ENCODE measurements at regions not wholly inside any gene's neighbourhood (a gene's known extent, or its start where the extent isn't known, plus 50 kb on each side); places are given as distances from the start of the nearest gene placed in this dataset.
A peak's percentile ranks its signal among the peaks of the same experiment; 100 is the strongest.

DNA sequence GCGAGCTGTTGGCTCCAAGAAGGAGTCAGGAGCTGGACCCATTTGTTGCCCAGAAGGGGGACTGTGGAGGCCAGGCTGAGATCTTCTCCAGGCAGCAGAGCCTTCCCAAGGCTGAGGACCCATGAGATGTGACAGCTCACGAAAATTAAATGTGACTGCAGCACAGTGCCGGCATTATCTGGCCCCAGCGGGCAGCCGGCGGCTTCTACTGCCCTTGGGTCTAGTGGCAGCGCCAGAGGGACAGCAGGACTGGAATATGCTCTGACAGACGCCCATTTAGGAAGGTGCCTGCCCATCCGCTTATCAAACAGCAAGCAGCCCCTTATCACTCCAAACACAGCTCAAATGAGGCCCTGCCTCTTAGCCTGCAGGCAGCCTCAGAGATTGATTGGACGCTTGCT lies 122.9 kb upstream of the LYZL2 start:
- no peak overlapping the region for H3K27ac ChIP-seq (ENCODE audit: low read depth, low read length)

DNA sequence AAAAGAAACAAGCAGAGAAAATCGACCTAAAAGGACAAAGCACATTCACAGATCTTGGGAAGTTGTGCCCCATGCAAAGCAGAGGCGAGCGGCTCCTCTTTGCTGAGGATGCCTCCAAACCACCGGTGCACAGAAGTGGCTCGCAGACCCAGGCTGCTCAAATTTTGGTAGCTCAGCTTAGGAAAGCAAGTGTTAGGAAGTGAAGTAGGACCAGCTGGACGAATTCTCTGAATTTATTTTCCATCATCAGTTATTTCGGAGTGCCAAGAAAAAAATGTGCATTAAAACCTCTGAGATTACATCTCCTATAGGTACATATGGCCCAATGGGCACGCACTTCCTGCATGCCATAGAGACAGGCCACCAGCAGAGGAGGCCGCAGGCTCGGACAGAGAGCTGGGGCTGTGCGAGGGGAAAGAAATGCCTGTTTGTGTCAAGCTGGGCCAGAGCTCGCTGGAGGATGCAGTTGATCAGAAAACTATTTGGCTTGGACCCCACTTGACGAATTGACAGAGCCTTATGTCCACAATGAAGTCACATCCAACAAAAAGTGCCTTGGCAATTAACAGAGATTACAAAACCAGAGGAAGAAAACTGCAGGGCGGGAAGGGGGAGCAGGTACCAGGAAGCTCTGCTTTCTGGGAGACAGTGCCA lies 122.3 kb upstream of the LYZL2 start:
- no CpG with 5 or more reads among the region's 14 CpGs for WGBS (ENCODE audit: extremely low coverage, insufficient coverage, low lambda C conversion rate)
- Histone ChIP-seq H4K5ac (ENCODE audit: low read length) (no peak overlapping the region), H3K4me3 (ENCODE audit: low read length) (no peak overlapping the region)

More for the DNA sequence above, 122.9 kb upstream of the LYZL2 start:
- Histone ChIP-seq H3K27me3 (ENCODE audit: insufficient read depth, low read length, poor library complexity) (no peaks in the 10 kb centered on the region), H3K36me3 (ENCODE audit: control insufficient read depth, insufficient read depth, low read length) (no peaks in the 10 kb centered on the region), H3K4me3 (ENCODE audit: low read length) (no peak overlapping the region), H3K4ac (ENCODE audit: low read depth, low read length) (no peak overlapping the region), H2BK120ac (ENCODE audit: low read depth, low read length) (no peak overlapping the region), H2BK15ac (replicated peaks; ENCODE audit: low read depth) (no peak overlapping the region), H3K4me1 (ENCODE audit: control insufficient read depth, low read depth, low read length) (no peaks in the 10 kb centered on the region), H3K79me1 (ENCODE audit: low read length) (no peaks in the 10 kb centered on the region), H2AK5ac (ENCODE audit: low read length) (no peak overlapping the region), H3K79me2 (ENCODE audit: control insufficient read depth, insufficient read depth, low read length) (no peaks in the 10 kb centered on the region), H3K23ac (ENCODE audit: low read length) (no peak overlapping the region), H3K9ac (ENCODE audit: low read length) (no peak overlapping the region), H3K18ac (ENCODE audit: low read length) (no peak overlapping the region), H4K5ac (ENCODE audit: low read length) (no peak overlapping the region), H3K56ac (ENCODE audit: low read length) (no peak overlapping the region), H4K8ac (ENCODE audit: low read depth, low read length) (no peak overlapping the region), H3K4me2 (ENCODE audit: low read length) (no peak overlapping the region), H2BK5ac (ENCODE audit: low read length) (no peak overlapping the region)
- WGBS (ENCODE audit: extremely low coverage, insufficient coverage, low lambda C conversion rate), result no CpG with 5 or more reads among the region's 10 CpGs
- DNase-seq, result peak; percentile 8

DNA sequence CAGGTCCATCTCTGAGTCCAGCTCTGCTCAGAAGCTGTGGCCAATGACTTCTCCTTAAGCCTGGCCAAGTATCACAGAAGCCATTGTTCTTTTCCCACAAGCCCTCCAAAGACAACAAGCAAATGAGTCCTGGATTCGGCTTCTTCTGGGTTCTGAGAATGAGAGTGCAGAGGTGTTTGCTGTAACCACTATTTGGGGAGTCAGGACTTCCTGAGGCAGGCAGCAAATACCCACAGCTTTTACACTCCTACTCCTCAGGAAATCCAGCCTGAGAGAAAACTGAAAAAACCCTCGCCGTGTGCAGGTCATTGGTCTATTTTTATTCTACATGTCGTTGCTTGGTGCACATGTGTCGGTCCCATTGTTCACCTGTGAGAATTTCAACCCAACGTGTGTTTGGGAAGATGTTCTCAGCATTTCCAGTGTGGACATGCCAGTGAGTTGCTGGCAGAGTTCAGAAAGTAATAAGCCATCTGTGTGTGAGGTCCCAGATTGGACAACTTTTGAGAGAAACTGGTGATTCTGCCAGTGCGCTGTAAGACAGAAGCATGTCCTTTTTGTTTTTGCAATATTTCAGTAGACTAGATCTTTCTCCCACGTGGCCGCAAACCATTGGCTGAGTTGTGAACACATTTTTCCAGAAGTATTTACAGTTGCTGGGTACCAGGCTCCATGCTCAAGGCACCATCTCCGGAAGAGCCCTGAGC lies 121.6 kb upstream of the LYZL2 start:
- H3K79me1 ChIP-seq (ENCODE audit: low read length), result no peaks in the 10 kb centered on the region
- no peak overlapping the region for H3K23ac ChIP-seq (ENCODE audit: low read length)
- H3K27ac ChIP-seq (ENCODE audit: low read depth, low read length), result no peak overlapping the region
- no peak overlapping the region for H2BK5ac ChIP-seq (ENCODE audit: low read length)
- H2AK5ac ChIP-seq (ENCODE audit: low read length), result no peak overlapping the region
- no peak overlapping the region for H3K4me3 ChIP-seq (ENCODE audit: low read length)
- H3K18ac ChIP-seq (ENCODE audit: low read length), result no peak overlapping the region
- no peaks in the 10 kb centered on the region for H3K4me1 ChIP-seq (ENCODE audit: control insufficient read depth, low read depth, low read length)
- no peaks in the 10 kb centered on the region for H3K27me3 ChIP-seq (ENCODE audit: insufficient read depth, low read length, poor library complexity)
- H4K5ac ChIP-seq (ENCODE audit: low read length), result no peak overlapping the region
- no peak overlapping the region for H4K8ac ChIP-seq (ENCODE audit: low read depth, low read length)
- no CpG with 5 or more reads among the region's 10 CpGs for WGBS (ENCODE audit: extremely low coverage, insufficient coverage, low lambda C conversion rate)
- no peak for DNase-seq
- H3K4me2 ChIP-seq (ENCODE audit: low read length), result no peak overlapping the region
- H2BK15ac ChIP-seq (replicated peaks; ENCODE audit: low read depth), result no peak overlapping the region
- no peak overlapping the region for H2BK120ac ChIP-seq (ENCODE audit: low read depth, low read length)
- H3K79me2 ChIP-seq (ENCODE audit: control insufficient read depth, insufficient read depth, low read length), result no peaks in the 10 kb centered on the region
- no peaks in the 10 kb centered on the region for H3K36me3 ChIP-seq (ENCODE audit: control insufficient read depth, insufficient read depth, low read length)
- H3K4ac ChIP-seq (ENCODE audit: low read depth, low read length), result no peak overlapping the region
- no peak overlapping the region for H3K9ac ChIP-seq (ENCODE audit: low read length)
- no peak overlapping the region for H3K56ac ChIP-seq (ENCODE audit: low read length)

More for the DNA sequence above, 122.3 kb upstream of the LYZL2 start:
- Histone ChIP-seq H3K56ac (ENCODE audit: low read length) (no peak overlapping the region), H2AK5ac (ENCODE audit: low read length) (no peak overlapping the region), H3K4ac (ENCODE audit: low read depth, low read length) (no peak overlapping the region), H3K4me2 (ENCODE audit: low read length) (no peak overlapping the region), H3K27me3 (ENCODE audit: insufficient read depth, low read length, poor library complexity) (no peaks in the 10 kb centered on the region), H2BK5ac (ENCODE audit: low read length) (no peak overlapping the region), H2BK15ac (replicated peaks; ENCODE audit: low read depth) (no peak overlapping the region), H3K4me1 (ENCODE audit: control insufficient read depth, low read depth, low read length) (no peaks in the 10 kb centered on the region), H3K36me3 (ENCODE audit: control insufficient read depth, insufficient read depth, low read length) (no peaks in the 10 kb centered on the region), H3K23ac (ENCODE audit: low read length) (no peak overlapping the region), H4K8ac (ENCODE audit: low read depth, low read length) (no peak overlapping the region), H2BK120ac (ENCODE audit: low read depth, low read length) (no peak overlapping the region), H3K79me1 (ENCODE audit: low read length) (no peaks in the 10 kb centered on the region), H3K79me2 (ENCODE audit: control insufficient read depth, insufficient read depth, low read length) (no peaks in the 10 kb centered on the region), H3K18ac (ENCODE audit: low read length) (no peak overlapping the region), H3K9ac (ENCODE audit: low read length) (no peak overlapping the region), H3K27ac (ENCODE audit: low read depth, low read length) (no peak overlapping the region)
- DNase-seq, result peak; percentile 70

DNA sequence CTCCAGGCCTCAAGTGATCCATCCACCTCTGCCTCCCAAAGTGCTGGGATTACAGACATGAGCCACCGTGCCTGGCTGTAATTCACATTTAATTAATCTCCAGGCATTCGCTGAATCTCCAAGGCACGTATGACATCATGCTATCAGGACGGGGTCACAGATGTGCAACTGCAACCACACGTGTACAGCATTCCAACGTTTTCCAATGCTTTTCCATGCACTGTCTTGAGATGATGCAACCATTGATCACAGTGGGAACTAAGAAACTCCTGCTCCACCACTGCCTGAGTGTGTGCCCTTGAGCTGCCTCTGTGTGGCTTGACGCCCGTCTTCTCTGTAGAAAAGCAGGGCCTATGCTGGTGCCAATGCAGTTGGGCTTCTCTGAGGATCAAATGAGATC lies 119.8 kb upstream of the LYZL2 start:
- no CpG with 5 or more reads among the region's 8 CpGs for WGBS (ENCODE audit: extremely low coverage, insufficient coverage, low lambda C conversion rate)

GRCh38 chr10:30748152-30748973 lies 118.8 kb upstream of the LYZL2 start:
- Histone ChIP-seq H3K27ac (ENCODE audit: low read depth, low read length) (no peak overlapping the region), H2AK5ac (ENCODE audit: low read length) (no peak overlapping the region)
- no CpG with 5 or more reads among the region's 7 CpGs for WGBS (ENCODE audit: extremely low coverage, insufficient coverage, low lambda C conversion rate)

More for the DNA sequence above, 119.8 kb upstream of the LYZL2 start:
- H3K4me2 ChIP-seq (ENCODE audit: low read length), result no peak overlapping the region
- DNase-seq, result no peak
- H3K79me1 ChIP-seq (ENCODE audit: low read length), result no peaks in the 10 kb centered on the region
- no peak overlapping the region for H3K4ac ChIP-seq (ENCODE audit: low read depth, low read length)
- H3K23ac ChIP-seq (ENCODE audit: low read length), result no peak overlapping the region
- H3K79me2 ChIP-seq (ENCODE audit: control insufficient read depth, insufficient read depth, low read length), result no peaks in the 10 kb centered on the region
- no peak overlapping the region for H3K18ac ChIP-seq (ENCODE audit: low read length)
- H3K27ac ChIP-seq (ENCODE audit: low read depth, low read length), result no peak overlapping the region
- no peaks in the 10 kb centered on the region for H3K27me3 ChIP-seq (ENCODE audit: insufficient read depth, low read length, poor library complexity)
- no peak overlapping the region for H2BK15ac ChIP-seq (replicated peaks; ENCODE audit: low read depth)
- no peak overlapping the region for H4K8ac ChIP-seq (ENCODE audit: low read depth, low read length)
- H3K36me3 ChIP-seq (ENCODE audit: control insufficient read depth, insufficient read depth, low read length), result no peaks in the 10 kb centered on the region
- no peak overlapping the region for H2BK5ac ChIP-seq (ENCODE audit: low read length)
- no peak overlapping the region for H3K56ac ChIP-seq (ENCODE audit: low read length)
- H2BK120ac ChIP-seq (ENCODE audit: low read depth, low read length), result no peak overlapping the region
- H3K4me1 ChIP-seq (ENCODE audit: control insufficient read depth, low read depth, low read length), result no peaks in the 10 kb centered on the region
- no peak overlapping the region for H4K5ac ChIP-seq (ENCODE audit: low read length)
- H3K9ac ChIP-seq (ENCODE audit: low read length), result no peak overlapping the region
- H3K4me3 ChIP-seq (ENCODE audit: low read length), result no peak overlapping the region
- H2AK5ac ChIP-seq (ENCODE audit: low read length), result no peak overlapping the region

More at GRCh38 chr10:30748152-30748973, 118.8 kb upstream of the LYZL2 start:
- H3K9ac ChIP-seq (ENCODE audit: low read length), result no peak overlapping the region
- no peak overlapping the region for H3K4me2 ChIP-seq (ENCODE audit: low read length)
- DNase-seq, result no peak
- H3K36me3 ChIP-seq (ENCODE audit: control insufficient read depth, insufficient read depth, low read length), result no peaks in the 10 kb centered on the region
- H2BK5ac ChIP-seq (ENCODE audit: low read length), result no peak overlapping the region
- H2BK120ac ChIP-seq (ENCODE audit: low read depth, low read length), result no peak overlapping the region
- H3K4ac ChIP-seq (ENCODE audit: low read depth, low read length), result no peak overlapping the region
- no peak overlapping the region for H2BK15ac ChIP-seq (replicated peaks; ENCODE audit: low read depth)
- no peaks in the 10 kb centered on the region for H3K79me1 ChIP-seq (ENCODE audit: low read length)
- H3K23ac ChIP-seq (ENCODE audit: low read length), result no peak overlapping the region
- H3K4me1 ChIP-seq (ENCODE audit: control insufficient read depth, low read depth, low read length), result no peaks in the 10 kb centered on the region
- no peaks in the 10 kb centered on the region for H3K27me3 ChIP-seq (ENCODE audit: insufficient read depth, low read length, poor library complexity)
- no peak overlapping the region for H3K4me3 ChIP-seq (ENCODE audit: low read length)
- no peak overlapping the region for H3K18ac ChIP-seq (ENCODE audit: low read length)
- H4K5ac ChIP-seq (ENCODE audit: low read length), result no peak overlapping the region
- H3K79me2 ChIP-seq (ENCODE audit: control insufficient read depth, insufficient read depth, low read length), result no peaks in the 10 kb centered on the region
- no peak overlapping the region for H4K8ac ChIP-seq (ENCODE audit: low read depth, low read length)
- H3K56ac ChIP-seq (ENCODE audit: low read length), result no peak overlapping the region

All from mesendoderm (in vitro differentiated cells).